Esophagus muscularis mucosa (tissue), 4 donors: ENCODE measurements at regions not wholly inside any gene's neighbourhood (a gene's known extent, or its start where the extent isn't known, plus 50 kb on each side); places are given as distances from the start of the nearest gene placed in this dataset.

Source experiments
- DNase-seq: peaks from one replicate; pipeline ENCODE4 v3.0.0-alpha.2; 2017; ENCODE audit errors: extremely low spot score
- H3K27ac ChIP-seq, 4 donors: fragments of 200-600 bp; sonication (generic); replicated peaks in 1 of 4; 1 replicate in 3 of 4; 2 replicates in 1 of 4; pipeline ENCODE4 v1.5.1; 2016 to 2019; ENCODE audit warnings: mild to moderate bottlenecking in 1 of 4
- H3K27me3 ChIP-seq, 4 donors: fragments of 200-600 bp; sonication (generic); one replicate each; pipeline versions ENCODE4 v1.5.1 to v1.6.0; 2016 to 2019
- H3K36me3 ChIP-seq, 4 donors: fragments of 200-600 bp; sonication (generic); one replicate each; pipeline ENCODE4 v1.5.1; 2016 to 2019
- H3K4me1 ChIP-seq, 4 donors: fragments of 200-600 bp; sonication (generic); one replicate each; pipeline ENCODE4 v1.5.1; 2016 to 2019
- H3K4me3 ChIP-seq, 4 donors: fragments of 200-600 bp; sonication (generic); 1 replicate in 2 of 4; 2 replicates in 2 of 4; pipeline ENCODE4 v1.5.1; 2016 to 2019; ENCODE audit warnings: mild to moderate bottlenecking in 4 of 4, moderate library complexity in 1 of 4
- H3K9me3 ChIP-seq, 4 donors: fragments of 200-600 bp; sonication (generic); 1 replicate in 3 of 4; 2 replicates in 1 of 4; pipeline ENCODE4 v1.5.1; 2016 to 2019
- EP300 ChIP-seq: sonication (generic); formaldehyde crosslinking; IDR thresholded peaks from one replicate; pipeline ENCODE4 v1.6.1; 2017; ENCODE audit warnings: antibody characterized with exemption
- POLR2A ChIP-seq: fragments of 450-650 bp; IDR thresholded peaks from one replicate; pipeline ENCODE4 v1.6.1; 2017; ENCODE audit warnings: antibody characterized with exemption, moderate library complexity, mild to moderate bottlenecking, low read depth
- POLR2AphosphoS5 ChIP-seq, 2 donors: sonication (generic); formaldehyde crosslinking; IDR thresholded peaks; one replicate each; pipeline ENCODE4 v1.6.1; 2017; ENCODE audit warnings: antibody characterized with exemption in 2 of 2
- WGBS: methylation state at CpG from one replicate; pipeline ENCODE4 v1.1.5; 2018; 5-methylcytosine and 5-hydroxymethylcytosine counted together
- intact Hi-C: fragments of 100-400 bp; cut with DNase I; formaldehyde crosslinking; loops from one replicate; pipeline ENCODE4 v1.15.1; 2023
- TF ChIP-seq, protein P1 (sequence below), 3 experiments: fragments of 200-600 bp in 2 of 3; fragments of 450-650 bp in 1 of 3; sonication (generic) in 2 of 3; IDR thresholded peaks; one replicate each; pipeline ENCODE4 v1.5.1; 2017 to 2019; ENCODE audit warnings: antibody characterized with exemption in 3 of 3, mild to moderate bottlenecking in 2 of 3, moderate library complexity in 1 of 3

GRCh38 chr7:370259-370625 is 80.3 kb downstream of the FOXL3 start:
- 95% methylated on average over 11 of the region's 13 CpGs for WGBS

DNA sequence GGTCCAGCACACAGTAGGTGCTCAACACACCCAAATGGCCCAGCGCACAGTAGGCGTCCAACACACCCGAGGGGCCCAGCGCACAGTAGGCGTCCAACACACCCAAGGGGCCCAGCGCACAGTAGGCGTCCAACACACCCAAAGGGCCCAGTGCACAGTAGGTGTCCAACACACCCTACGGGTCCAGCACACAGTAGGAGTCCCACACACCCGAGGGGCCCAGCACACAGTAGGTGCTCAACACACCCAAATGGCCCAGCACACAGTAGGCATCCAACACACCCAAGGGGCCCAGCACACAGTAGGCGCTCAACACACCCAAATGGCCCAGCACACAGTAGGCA is 80.8 kb downstream of the FOXL3 start:
- peaks cover 0 to 15% (median 4%) of the 10 kb centered on the region in 4 donors for H3K4me1 ChIP-seq
- TF ChIP-seq, protein P1, sequence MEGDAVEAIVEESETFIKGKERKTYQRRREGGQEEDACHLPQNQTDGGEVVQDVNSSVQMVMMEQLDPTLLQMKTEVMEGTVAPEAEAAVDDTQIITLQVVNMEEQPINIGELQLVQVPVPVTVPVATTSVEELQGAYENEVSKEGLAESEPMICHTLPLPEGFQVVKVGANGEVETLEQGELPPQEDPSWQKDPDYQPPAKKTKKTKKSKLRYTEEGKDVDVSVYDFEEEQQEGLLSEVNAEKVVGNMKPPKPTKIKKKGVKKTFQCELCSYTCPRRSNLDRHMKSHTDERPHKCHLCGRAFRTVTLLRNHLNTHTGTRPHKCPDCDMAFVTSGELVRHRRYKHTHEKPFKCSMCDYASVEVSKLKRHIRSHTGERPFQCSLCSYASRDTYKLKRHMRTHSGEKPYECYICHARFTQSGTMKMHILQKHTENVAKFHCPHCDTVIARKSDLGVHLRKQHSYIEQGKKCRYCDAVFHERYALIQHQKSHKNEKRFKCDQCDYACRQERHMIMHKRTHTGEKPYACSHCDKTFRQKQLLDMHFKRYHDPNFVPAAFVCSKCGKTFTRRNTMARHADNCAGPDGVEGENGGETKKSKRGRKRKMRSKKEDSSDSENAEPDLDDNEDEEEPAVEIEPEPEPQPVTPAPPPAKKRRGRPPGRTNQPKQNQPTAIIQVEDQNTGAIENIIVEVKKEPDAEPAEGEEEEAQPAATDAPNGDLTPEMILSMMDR (IDR thresholded peaks at IDR 0.05): no peak
- TF ChIP-seq POLR2A (no peak), EP300 (no peak), POLR2AphosphoS5 (IDR thresholded peaks at IDR 0.05) (no peak)
- peaks cover 0 to 5% (median 0%) of the 10 kb centered on the region in 4 donors for H3K27me3 ChIP-seq
- WGBS: 100% methylated on average over 1 of the region's 10 CpGs
- intact Hi-C loops: no loop called here
- no peaks in the 10 kb centered on the region for H3K36me3 ChIP-seq
- H3K4me3 ChIP-seq: no peak overlapping the region
- H3K27ac ChIP-seq: no peak overlapping the region
- H3K9me3 ChIP-seq: no peaks in the 10 kb centered on the region
- no peak for DNase-seq

More at GRCh38 chr7:370259-370625, 80.3 kb downstream of the FOXL3 start:
- no peak overlapping the region for H3K27ac ChIP-seq
- intact Hi-C loops: no loop called here
- H3K4me3 ChIP-seq: no peak overlapping the region
- H3K9me3 ChIP-seq: no peaks in the 10 kb centered on the region
- peaks cover 0 to 10% (median 0%) of the 10 kb centered on the region in 4 donors for H3K27me3 ChIP-seq
- TF ChIP-seq EP300: no peak
- no peak for TF ChIP-seq POLR2A
- TF ChIP-seq, protein P1 (IDR thresholded peaks at IDR 0.05): no peak
- no peak for TF ChIP-seq POLR2AphosphoS5 (IDR thresholded peaks at IDR 0.05)
- H3K36me3 ChIP-seq: no peaks in the 10 kb centered on the region
- no peak for DNase-seq
- H3K4me1 ChIP-seq: peaks cover 0 to 15% (median 4%) of the 10 kb centered on the region in 4 donors

- intact Hi-C loops: no loop called here
- no peaks in the 10 kb centered on the region for H3K9me3 ChIP-seq
- TF ChIP-seq EP300 (no peak), POLR2AphosphoS5 (IDR thresholded peaks at IDR 0.05) (no peak), POLR2A (no peak)
- TF ChIP-seq, protein P1 (IDR thresholded peaks at IDR 0.05): no peak
- WGBS: 95% methylated on average over 10 of the region's 13 CpGs
- no peak for DNase-seq
- H3K27me3 ChIP-seq: peaks cover 0 to 5% (median 1%) of the 10 kb centered on the region in 4 donors
- no peak overlapping the region for H3K4me3 ChIP-seq
- peaks cover 0 to 14% (median 2%) of the 10 kb centered on the region in 4 donors for H3K4me1 ChIP-seq
- no peak overlapping the region for H3K27ac ChIP-seq
- no peaks in the 10 kb centered on the region for H3K36me3 ChIP-seq
Observed at GRCh38 chr7:371119-371778, 81.3 kb downstream of the FOXL3 start.

DNA sequence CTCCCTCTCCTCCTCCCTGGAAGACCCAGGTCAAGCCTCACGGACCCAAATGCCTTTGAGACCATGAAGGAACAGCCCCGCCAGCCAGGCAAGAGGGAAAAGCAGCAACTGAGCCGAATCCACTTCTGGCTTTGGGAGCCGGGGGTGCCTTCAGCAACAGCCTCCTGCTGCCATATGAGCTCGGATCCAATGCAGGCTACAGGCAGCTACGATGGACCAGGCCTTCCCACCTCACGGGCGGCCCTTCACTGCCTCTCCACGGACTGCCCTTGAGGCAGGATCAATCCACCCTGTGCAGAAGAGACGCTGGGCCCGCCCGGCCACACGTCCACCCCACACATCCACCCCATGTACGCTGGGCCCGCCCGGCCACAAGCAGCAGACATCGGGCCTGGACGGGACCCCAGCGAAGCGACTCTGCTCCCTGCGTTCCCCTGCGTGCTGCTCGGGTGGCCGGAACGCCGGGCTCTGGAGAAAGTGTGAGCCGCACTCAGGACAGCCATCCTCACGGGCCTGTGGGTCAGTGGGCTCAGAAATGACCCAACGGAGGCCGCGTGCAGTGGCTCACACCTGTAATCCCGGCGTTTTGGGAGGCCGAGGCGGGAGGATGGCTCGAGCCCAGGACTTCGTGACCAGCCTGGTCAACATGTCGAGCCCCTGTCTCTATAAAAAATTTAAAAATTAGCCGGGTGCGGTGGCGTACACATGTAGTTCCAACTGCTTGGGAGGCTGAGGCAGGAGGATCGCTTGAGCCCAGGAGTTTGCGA is 82.0 kb downstream of the FOXL3 start:
- H3K9me3 ChIP-seq: no peaks in the 10 kb centered on the region
- no peak overlapping the region for H3K4me3 ChIP-seq
- TF ChIP-seq, protein P1 (IDR thresholded peaks at IDR 0.05): no peak
- TF ChIP-seq POLR2AphosphoS5 (IDR thresholded peaks at IDR 0.05) (no peak), POLR2A (no peak), EP300 (no peak)
- WGBS: 96% methylated on average over 29 of the region's 43 CpGs
- DNase-seq: no peak
- H3K27me3 ChIP-seq: peaks cover 0 to 11% (median 3%) of the 10 kb centered on the region in 4 donors
- peaks cover 0 to 11% (median 0%) of the 10 kb centered on the region in 4 donors for H3K4me1 ChIP-seq
- no peak overlapping the region for H3K27ac ChIP-seq
- intact Hi-C loops: no loop called here
- no peaks in the 10 kb centered on the region for H3K36me3 ChIP-seq
